ENCODE measurements at regions not wholly inside any gene's neighbourhood (a gene's known extent, or its start where the extent isn't known, plus 50 kb on each side); places are given as distances from the start of the nearest gene placed in this dataset.

- TF ChIP-seq CTCF (conservative IDR thresholded peaks at IDR 0.05; ENCODE audit: low read depth, low read length) (no peak), EZH2phosphoT487 (IDR thresholded peaks at IDR 0.05; ENCODE audit: borderline replicate concordance, low read length) (no peak), EZH2 (IDR thresholded peaks at IDR 0.05; ENCODE audit: low read length, unreplicated experiment) (no peak)
Measured at GRCh38 chr3:177700117-177700516, 502.8 kb upstream of the TBL1XR1 start.

All from PC-3 (cell line).